HFF-Myc (cell line): ENCODE measurements at regions not wholly inside any gene's neighbourhood (a gene's known extent, or its start where the extent isn't known, plus 50 kb on each side); places are given as distances from the start of the nearest gene placed in this dataset.

ENCODE experiments used
- DNase-seq: peaks from one replicate; pipeline ENCODE4 v3.0.0-alpha.2; 2011; ENCODE audit warnings: low read depth; ENCODE audit errors: extremely low read depth
- H3K4me3 ChIP-seq: replicated peaks from 2 replicates; pipeline ENCODE4 v1.5.1; 2011; ENCODE audit warnings: low read depth, mild to moderate bottlenecking, control low read depth, low read length
- CTCF ChIP-seq: IDR thresholded peaks from 2 replicates; pipeline ENCODE4 v1.5.1; 2012; ENCODE audit warnings: mild to moderate bottlenecking, low read depth, low read length, control low read depth; ENCODE audit errors: missing control alignments

DNA sequence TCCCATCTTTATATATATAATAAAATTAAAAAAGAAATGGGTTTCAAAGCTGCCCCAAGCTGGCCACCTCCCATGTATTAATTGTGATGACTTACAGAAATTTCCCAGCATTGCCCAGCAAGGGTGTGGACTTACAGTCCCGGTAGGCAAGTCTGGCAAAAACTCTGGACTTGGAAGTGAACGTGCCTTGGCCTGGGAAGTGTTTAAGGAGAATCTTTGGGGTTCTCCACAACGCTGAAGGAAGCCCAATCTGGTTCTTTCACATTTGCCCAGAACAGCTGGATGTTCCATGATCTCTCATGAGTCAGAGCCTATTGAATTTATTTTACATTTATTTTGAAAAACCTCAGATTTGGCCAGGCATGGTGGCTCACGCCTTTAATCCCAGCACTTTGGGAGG lies 98.4 kb upstream of the SLC45A1 start:
- no peak for TF ChIP-seq CTCF
- H3K4me3 ChIP-seq = no peak overlapping the region
- no peak for DNase-seq

DNA sequence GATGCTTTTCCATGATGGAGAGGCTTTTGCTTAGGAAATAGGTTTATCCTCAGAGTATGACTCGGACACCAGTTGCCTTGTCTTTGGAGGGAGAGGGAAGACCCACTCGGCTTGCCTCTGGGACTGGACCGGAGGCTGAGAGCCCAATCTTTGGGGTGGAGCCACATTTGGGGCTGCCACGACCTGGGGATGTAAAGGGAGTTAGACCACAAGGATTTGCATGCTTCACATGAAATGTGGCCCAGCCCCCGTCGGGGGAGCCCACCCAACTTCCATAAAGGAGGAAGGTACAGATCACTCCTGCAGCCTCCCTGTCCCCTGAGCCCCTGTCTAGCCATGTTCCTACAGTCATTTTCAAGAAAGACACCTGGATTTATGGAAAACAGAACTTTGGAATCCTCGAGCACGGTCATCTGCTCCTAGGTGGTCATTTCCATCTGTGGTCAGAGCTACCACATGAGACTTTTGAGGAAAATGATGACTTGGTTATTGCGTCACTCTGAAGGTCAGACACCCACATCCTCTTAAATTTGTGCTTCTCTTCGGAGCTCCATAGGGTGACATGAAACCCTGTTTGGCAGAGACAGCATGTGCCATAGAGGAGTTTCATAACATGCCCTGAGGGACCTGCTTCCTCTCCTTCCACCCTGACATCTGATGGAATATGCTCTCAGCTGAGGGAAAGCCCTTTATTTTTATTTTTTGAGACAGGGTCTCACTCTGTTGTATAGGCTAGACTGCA lies 99.4 kb upstream of the SLC45A1 start:
- no peak for TF ChIP-seq CTCF
- H3K4me3 ChIP-seq = no peak overlapping the region
- no peak for DNase-seq

DNA sequence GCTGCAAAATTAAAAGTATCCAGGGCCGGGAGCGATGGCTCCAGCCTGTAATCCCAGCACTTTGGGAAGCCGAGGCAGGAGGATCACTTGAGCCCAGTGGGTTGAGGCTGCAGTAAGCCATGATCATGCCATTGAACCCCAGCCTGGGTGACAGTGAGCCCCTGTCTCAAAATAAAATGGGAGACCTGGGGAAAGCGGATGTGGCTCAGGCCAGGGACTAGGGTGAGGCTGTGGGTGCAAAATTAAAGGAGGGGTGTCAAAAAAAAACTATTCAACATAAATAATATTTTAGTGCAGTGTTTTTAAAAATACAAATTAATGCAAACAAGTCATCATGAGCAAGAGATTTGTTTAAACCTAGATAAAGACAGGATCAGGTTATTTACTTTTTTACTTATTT lies 100.1 kb upstream of the SLC45A1 start:
- TF ChIP-seq CTCF = no peak
- no peak overlapping the region for H3K4me3 ChIP-seq
- DNase-seq = no peak

GRCh38 chr1:8217011-8217711 lies 100.8 kb upstream of the SLC45A1 start:
- no peak for DNase-seq
- no peak overlapping the region for H3K4me3 ChIP-seq
- TF ChIP-seq CTCF = no peak

DNA sequence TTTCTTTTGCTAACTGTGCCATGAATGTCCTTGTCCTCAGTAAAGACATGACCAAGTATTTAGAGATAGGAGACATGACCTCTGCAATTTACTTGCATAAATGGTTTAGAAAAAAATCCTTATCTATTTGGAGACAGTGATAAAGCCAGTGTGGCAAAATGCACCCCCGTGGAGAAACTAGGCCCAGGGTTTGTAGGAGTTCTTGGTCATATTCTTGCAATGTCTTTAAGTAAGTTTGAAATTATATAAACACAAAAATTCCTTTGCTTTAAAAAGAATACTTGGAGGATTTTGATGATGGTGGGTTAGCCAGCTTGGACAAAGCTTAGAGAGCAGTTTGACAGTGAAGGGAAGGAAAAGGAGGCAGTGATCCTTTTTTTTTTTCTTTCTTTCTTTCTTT lies 101.9 kb upstream of the SLC45A1 start:
- DNase-seq = no peak
- no peak for TF ChIP-seq CTCF
- H3K4me3 ChIP-seq = no peak overlapping the region

DNA sequence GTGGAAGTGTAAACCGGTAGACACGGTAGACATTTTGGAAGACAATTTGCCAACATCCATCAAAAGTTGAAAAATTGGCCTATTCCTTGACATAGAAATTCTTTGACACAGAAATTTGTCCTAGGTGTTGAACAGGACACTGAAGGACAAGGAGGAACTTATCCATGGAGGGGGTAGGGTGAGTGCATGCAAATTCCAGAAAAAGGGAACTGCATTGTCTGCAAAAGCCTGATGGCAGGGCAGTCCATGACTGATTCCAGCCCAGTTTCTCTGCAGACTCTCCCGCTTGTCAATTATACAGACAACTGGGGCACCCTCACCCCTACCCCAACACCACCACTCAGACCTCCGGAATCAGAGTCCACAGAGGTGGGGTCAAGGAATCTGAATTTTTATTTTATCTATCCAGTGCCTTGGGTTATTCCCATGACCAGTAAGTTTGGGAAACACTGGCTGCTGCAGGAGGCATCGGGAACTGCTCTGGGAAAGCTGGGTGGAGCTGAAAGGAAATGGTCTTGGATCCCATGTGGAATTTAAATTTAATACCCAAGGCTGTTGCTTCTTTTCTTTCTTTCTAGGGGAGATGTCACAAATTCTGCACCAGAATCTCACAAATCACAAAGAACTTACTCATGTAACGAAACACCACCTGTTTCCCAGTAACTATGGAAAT lies 103.3 kb upstream of the SLC45A1 start:
- H3K4me3 ChIP-seq = no peak overlapping the region
- TF ChIP-seq CTCF = no peak
- no peak for DNase-seq
